Heart left ventricle (tissue), 13 donors: ENCODE measurements at regions not wholly inside any gene's neighbourhood (a gene's known extent, or its start where the extent isn't known, plus 50 kb on each side); places are given as distances from the start of the nearest gene placed in this dataset.

ENCODE experiments used
- CTCF ChIP-seq, 12 donors: fragments of 200-600 bp; sonication (generic) in 4 of 12; IDR thresholded peaks; one replicate each; pipeline versions ENCODE4 v1.5.0 to v1.8.0; 2018 to 2022; ENCODE audit warnings: antibody characterized with exemption in 12 of 12, mild to moderate bottlenecking in 5 of 12
- POLR2A ChIP-seq, 2 donors: fragments of 450-650 bp; IDR thresholded peaks; one replicate each; pipeline ENCODE4 v1.6.1; 2017; ENCODE audit warnings: antibody characterized with exemption in 2 of 2, mild to moderate bottlenecking in 2 of 2, moderate library complexity in 2 of 2
- donor health status: ischemic (EF 13 %, LVEDD 7.1; RV severe dilation, severe dysfunction).
- donor health status: DM: no; HTN: yes; CAD: no.
- donor health status: DM: no; HTN: no; CAD: no.
- donor health status: ischemic (EF 25% LVEDD 6.9; RV normal size, moderate dysfunction).
- donor health status: ischemic (EF 25% LVEDD 5.7; RV mildly dilated, moderate dysfunction).
- donor health status: ischemic (EF 35%, LVEDD 5.7; RV mildly dilated, moderate dysfunction).
- donor health status: nonischemic (EF 11% LVEDD 7.7; RV severe dilation, severe dysfunction).
- donor health status: DM: yes; HTN: yes; CAD: no.
- donor health status: PGD.
- donor health status: ischemic (EF 29% LVEDD 5.4; RV normal size, mild dysfunction).
- donor health status: nonischemic (EF 23%, LVEDD 6.1; RV moderate dilation, normal function).

- TF ChIP-seq CTCF (IDR thresholded peaks at IDR 0.05), result no peak
- no peak for TF ChIP-seq POLR2A (IDR thresholded peaks at IDR 0.05)
Measured at GRCh38 chr16:13429416-13429815, 490.5 kb upstream of the ERCC4 start.
